NB4 (cell line): ENCODE measurements at regions not wholly inside any gene's neighbourhood (a gene's known extent, or its start where the extent isn't known, plus 50 kb on each side); places are given as distances from the start of the nearest gene placed in this dataset.
"Not testable (repeated sequence)": the region's sequence is repeated elsewhere in the genome, so short reads cannot be mapped to it uniquely, and the experiment has no call there.

Source experiments
- DNase-seq: peaks from one replicate; pipeline ENCODE4 v3.0.0; 2010; ENCODE audit warnings: low read depth
- H3K4me3 ChIP-seq: one replicate; pipeline ENCODE4 v1.5.1; 2011; ENCODE audit warnings: mild to moderate bottlenecking, low read depth, low read length, moderate library complexity
- MYC ChIP-seq: IDR thresholded peaks from 2 replicates; pipeline ENCODE4 v1.6.1; 2011; ENCODE audit warnings: low read depth, low read length
- POLR2A ChIP-seq: IDR thresholded peaks from 2 replicates; pipeline ENCODE4 v1.6.1; 2011; ENCODE audit warnings: mild to moderate bottlenecking; ENCODE audit not compliant: insufficient read length; ENCODE audit errors: extremely low read depth
- TF ChIP-seq, protein P1 (sequence below): IDR thresholded peaks from 2 replicates; pipeline ENCODE4 v1.6.1; 2011; ENCODE audit warnings: low read depth, low read length
- TF ChIP-seq, protein P2 (sequence below): IDR thresholded peaks from one replicate; pipeline ENCODE4 v1.5.1; 2012; ENCODE audit warnings: low read depth, low read length

DNA sequence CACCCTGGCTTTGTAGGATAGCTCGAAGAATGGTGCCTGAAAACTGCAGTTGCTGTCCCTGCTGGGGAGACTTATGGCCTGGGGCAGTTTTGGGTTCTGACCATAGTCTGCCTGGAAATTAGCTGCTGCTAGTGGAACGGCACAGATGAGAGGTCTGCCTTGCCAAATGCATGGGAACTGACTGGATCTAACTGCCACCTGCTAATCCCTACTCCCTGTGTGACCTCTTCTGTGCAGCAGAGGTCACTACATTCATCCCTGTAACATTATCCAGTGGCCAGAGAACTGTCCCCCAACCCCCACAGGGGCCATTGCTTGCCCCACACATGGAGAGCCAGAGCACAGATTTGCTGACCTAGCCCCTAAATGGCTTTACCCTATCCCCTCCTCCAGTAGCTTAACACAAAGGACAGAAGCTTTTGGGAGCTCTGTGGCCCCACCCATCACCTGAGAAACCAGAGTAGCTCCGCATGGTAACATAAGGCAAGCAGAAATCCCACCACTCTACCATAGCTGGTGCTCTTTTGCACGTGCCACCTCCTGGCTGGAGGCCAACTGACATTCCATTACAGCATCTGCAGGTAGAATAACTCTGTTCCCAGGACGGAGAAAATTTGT lies 840.0 kb downstream of the EPHA3 start:
- DNase-seq: no peak

DNA sequence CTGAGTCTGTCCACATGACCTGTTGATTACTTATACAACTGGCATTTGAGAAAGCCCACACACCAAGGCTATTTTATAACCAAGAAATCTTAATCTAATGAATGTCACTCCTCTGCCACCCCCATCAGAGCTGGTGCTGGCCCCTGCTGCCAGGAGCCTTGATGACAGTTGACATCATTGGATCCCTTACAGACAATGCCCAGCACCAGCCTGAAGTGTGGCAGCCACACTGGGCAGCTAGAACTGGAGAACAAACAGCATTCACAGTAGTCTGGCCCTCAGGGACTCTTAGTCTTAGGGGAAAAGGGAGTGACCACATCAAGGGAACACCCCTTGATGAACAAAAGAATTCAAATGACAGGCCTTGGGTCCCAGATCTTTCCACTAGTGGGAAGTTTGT lies 840.6 kb downstream of the EPHA3 start:
- H3K4me3 ChIP-seq: no peak overlapping the region
- TF ChIP-seq MYC: no peak
- TF ChIP-seq, protein P1, sequence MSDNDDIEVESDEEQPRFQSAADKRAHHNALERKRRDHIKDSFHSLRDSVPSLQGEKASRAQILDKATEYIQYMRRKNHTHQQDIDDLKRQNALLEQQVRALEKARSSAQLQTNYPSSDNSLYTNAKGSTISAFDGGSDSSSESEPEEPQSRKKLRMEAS: no peak
- TF ChIP-seq, protein P2, sequence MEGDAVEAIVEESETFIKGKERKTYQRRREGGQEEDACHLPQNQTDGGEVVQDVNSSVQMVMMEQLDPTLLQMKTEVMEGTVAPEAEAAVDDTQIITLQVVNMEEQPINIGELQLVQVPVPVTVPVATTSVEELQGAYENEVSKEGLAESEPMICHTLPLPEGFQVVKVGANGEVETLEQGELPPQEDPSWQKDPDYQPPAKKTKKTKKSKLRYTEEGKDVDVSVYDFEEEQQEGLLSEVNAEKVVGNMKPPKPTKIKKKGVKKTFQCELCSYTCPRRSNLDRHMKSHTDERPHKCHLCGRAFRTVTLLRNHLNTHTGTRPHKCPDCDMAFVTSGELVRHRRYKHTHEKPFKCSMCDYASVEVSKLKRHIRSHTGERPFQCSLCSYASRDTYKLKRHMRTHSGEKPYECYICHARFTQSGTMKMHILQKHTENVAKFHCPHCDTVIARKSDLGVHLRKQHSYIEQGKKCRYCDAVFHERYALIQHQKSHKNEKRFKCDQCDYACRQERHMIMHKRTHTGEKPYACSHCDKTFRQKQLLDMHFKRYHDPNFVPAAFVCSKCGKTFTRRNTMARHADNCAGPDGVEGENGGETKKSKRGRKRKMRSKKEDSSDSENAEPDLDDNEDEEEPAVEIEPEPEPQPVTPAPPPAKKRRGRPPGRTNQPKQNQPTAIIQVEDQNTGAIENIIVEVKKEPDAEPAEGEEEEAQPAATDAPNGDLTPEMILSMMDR: no peak
- TF ChIP-seq POLR2A: no peak
- DNase-seq: no peak

More for the DNA sequence above, 840.0 kb downstream of the EPHA3 start:
- H3K4me3 ChIP-seq: no peak overlapping the region
- TF ChIP-seq MYC (no peak), POLR2A (no peak)
- TF ChIP-seq, protein P1: no peak
- TF ChIP-seq, protein P2: no peak

DNA sequence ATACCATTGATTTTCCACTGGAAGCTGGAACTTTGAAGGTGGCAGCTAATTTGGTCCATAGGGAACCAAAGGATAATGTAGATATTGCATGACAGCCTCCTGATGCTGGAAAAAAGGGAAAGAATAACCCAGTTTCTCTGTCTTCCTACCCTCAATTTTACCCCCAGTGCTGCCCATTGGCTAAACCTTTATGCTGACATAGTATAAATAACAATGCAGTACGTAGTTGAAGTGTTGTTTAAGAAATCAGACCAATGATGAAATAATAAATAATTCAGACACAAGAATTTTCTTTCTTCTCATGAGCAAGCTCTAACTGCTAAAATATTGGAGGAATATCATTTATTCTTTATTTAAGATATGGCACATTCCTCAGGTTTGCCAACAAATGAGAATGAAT lies 843.4 kb downstream of the EPHA3 start:
- DNase-seq: no peak
- TF ChIP-seq POLR2A (no peak), MYC (no peak)
- TF ChIP-seq, protein P2: no peak
- TF ChIP-seq, protein P1: no peak
- H3K4me3 ChIP-seq: no peak overlapping the region

DNA sequence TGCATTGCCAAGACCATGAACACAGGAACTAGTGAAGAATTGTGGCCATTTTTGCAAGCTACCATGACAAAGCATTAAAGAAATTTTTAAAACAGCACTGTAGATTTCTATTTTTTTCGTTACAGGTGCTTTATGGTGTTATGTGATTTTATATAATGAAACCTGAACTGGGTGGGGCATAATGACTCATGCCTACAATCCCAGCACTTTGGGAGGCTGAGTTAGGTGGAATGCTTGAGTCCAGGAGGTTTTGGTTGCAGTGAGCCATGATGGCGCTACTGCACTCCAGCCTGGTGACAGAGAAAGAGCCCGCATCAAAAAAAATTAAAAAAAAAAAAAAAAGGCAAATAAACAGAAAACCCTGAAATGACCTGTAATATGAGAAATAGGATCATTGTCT lies 846.7 kb downstream of the EPHA3 start:
- no peak overlapping the region for H3K4me3 ChIP-seq
- TF ChIP-seq POLR2A: no peak
- no peak for TF ChIP-seq MYC
- TF ChIP-seq, protein P1: no peak
- TF ChIP-seq, protein P2: no peak
- no peak for DNase-seq

DNA sequence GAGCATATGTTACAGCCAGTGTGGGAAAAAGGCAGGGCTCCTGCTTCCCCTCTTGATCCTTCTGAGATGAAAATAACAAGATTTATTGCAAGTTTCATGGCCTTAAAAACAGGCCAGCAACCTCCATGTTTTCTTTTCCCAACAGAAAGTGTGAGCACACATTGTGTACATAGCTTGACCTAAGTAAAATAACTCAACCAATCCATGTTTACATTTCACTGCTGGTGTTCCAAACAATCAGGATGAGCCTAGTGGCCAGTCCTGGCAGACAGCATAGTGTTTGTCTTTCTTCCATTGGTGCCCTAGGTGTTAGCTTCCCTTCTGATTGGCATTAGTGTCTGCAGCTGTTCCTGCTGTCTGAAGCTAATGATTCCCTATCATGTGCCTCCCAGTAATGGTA lies 847.7 kb downstream of the EPHA3 start:
- no peak overlapping the region for H3K4me3 ChIP-seq
- TF ChIP-seq, protein P1: no peak
- no peak for TF ChIP-seq POLR2A
- TF ChIP-seq MYC: no peak
- TF ChIP-seq, protein P2: no peak
- no peak for DNase-seq

DNA sequence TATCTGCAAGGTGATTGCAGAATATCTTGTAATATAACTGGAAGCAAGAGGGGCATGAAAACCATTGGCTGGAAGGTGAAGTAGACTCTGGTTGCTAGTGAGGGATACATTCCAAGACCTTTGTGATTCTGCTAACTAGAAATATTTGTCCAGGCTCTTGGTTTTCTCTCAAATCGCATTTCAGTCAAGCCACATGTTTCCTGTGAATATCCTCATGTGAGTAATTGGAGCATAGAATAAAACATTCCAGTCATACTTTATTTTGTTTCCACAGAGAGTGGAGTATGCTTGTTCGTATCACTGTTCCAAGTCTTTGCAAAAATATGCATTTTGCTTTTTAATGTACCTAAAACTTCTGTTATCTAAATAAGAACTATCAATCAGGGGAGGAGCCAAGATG lies 850.0 kb downstream of the EPHA3 start:
- DNase-seq: no peak
- no peak overlapping the region for H3K4me3 ChIP-seq
- no peak for TF ChIP-seq MYC
- no peak for TF ChIP-seq POLR2A
- TF ChIP-seq, protein P1: no peak
- TF ChIP-seq, protein P2: no peak

DNA sequence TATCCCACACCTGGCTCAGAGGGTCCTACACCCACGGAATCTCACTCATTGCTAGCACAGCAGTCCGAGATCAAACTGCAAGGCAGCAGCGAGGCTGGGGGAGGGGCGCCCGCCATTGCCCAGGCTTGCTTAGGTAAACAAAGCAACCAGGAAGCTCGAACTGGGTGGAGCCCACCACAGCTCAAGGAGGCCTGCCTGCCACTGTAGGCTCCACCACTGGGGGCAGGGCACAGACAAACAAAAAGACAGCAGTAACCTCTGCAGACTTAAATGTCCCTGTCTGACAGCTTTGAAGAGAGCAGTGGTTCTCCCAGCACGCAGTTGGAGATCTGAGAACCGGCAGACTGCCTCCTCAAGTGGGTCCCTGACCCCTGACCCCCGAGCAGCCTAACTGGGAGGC lies 850.7 kb downstream of the EPHA3 start:
- DNase-seq, H3K4me3 ChIP-seq: not testable (repeated sequence)
